ENCODE measurements at regions not wholly inside any gene's neighbourhood (a gene's known extent, or its start where the extent isn't known, plus 50 kb on each side); places are given as distances from the start of the nearest gene placed in this dataset.

DNA sequence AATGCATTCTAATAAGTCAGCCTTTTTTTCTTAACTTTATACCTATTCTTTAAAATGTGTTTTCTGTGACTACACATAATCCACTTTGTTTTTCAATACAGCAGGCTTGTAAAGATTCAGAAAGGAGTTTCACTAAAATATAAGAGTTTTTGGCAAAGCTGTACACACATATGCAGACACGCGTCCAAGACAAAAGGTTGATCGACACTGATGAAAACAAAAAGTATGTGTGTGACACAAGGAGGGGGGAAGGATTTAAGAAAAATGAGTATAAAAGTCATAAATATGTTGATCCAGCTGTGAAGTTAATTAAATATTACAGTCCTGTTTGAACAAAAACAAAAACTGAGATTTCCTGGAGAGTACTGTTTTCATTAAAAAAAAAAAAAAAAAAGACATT lies 294.5 kb upstream of the RARB start:
- WGBS, 2 donors, result 54 to 56% methylated on average over 3 of the region's 3 CpGs
- H3K4me1 ChIP-seq, result no peaks in the 10 kb centered on the region
- H3K27me3 ChIP-seq, result no peaks in the 10 kb centered on the region
- H3K36me3 ChIP-seq (ENCODE audit: low read depth, missing control alignments), result no peaks in the 10 kb centered on the region
- no peak for DNase-seq
- intact Hi-C loops (cut with DNase I; ENCODE audit: low total_unique reads), result no loop called here
- H3K4me3 ChIP-seq, result no peak overlapping the region
- no peak overlapping the region for H3K27ac ChIP-seq
- no peaks in the 10 kb centered on the region for H3K9me3 ChIP-seq
- TF ChIP-seq POLR2A (IDR thresholded peaks at IDR 0.05), result no peak
- TF ChIP-seq, protein P1, sequence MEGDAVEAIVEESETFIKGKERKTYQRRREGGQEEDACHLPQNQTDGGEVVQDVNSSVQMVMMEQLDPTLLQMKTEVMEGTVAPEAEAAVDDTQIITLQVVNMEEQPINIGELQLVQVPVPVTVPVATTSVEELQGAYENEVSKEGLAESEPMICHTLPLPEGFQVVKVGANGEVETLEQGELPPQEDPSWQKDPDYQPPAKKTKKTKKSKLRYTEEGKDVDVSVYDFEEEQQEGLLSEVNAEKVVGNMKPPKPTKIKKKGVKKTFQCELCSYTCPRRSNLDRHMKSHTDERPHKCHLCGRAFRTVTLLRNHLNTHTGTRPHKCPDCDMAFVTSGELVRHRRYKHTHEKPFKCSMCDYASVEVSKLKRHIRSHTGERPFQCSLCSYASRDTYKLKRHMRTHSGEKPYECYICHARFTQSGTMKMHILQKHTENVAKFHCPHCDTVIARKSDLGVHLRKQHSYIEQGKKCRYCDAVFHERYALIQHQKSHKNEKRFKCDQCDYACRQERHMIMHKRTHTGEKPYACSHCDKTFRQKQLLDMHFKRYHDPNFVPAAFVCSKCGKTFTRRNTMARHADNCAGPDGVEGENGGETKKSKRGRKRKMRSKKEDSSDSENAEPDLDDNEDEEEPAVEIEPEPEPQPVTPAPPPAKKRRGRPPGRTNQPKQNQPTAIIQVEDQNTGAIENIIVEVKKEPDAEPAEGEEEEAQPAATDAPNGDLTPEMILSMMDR (IDR thresholded peaks at IDR 0.05), result no peak

DNA sequence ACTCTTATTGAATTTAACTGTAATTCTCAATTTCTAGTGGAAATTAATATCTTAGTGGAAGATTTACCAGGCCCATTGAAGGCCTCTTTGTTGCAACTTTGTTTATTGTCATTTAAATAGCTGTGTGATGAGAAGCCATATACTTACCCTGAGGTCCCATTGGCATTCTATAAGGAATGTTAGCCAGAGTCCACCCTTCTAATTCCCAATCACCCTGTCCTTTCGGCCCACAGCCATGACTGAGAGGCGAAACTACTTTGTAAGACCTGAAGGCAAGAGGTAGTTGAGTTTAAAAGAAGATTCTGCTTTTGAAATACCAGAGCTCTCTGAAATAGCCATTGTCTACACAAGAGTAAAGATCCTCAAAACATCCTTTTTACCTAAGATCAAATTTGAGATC lies 290.5 kb upstream of the RARB start:
- H3K27ac ChIP-seq, result no peak overlapping the region
- 91 to 96% methylated on average over 2 of the region's 2 CpGs for WGBS, 2 donors
- no peak overlapping the region for H3K4me3 ChIP-seq
- no peaks in the 10 kb centered on the region for H3K36me3 ChIP-seq (ENCODE audit: low read depth, missing control alignments)
- no peaks in the 10 kb centered on the region for H3K9me3 ChIP-seq
- DNase-seq, result no peak
- TF ChIP-seq POLR2A (IDR thresholded peaks at IDR 0.05), result no peak
- TF ChIP-seq, protein P1 (IDR thresholded peaks at IDR 0.05), result no peak
- intact Hi-C loops (cut with DNase I; ENCODE audit: low total_unique reads), result no loop called here
- H3K27me3 ChIP-seq, result no peaks in the 10 kb centered on the region
- H3K4me1 ChIP-seq, result no peaks in the 10 kb centered on the region

DNA sequence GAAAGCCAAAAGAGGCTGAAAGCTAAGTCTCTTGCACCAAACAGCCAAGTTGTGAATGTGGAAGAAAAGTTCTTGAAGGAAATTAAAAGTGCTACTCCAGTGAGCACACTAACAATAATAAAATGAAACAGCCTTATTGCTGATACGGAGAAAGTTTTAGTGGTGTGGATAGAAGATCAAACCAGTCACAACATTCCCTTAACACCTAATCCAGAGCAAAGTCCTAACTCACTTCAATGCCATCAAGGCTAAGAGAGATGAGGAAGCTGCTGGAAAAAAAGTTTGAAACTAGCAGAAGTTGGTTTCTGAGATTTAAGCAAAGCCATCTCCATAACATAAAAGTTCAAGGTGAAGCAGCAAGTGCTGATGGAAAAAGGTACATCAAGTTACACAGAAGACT lies 288.8 kb upstream of the RARB start:
- H3K4me1 ChIP-seq, result no peaks in the 10 kb centered on the region
- no peak overlapping the region for H3K27ac ChIP-seq
- H3K36me3 ChIP-seq (ENCODE audit: low read depth, missing control alignments), result no peaks in the 10 kb centered on the region
- no peak for DNase-seq
- no peak overlapping the region for H3K4me3 ChIP-seq
- TF ChIP-seq, protein P1 (IDR thresholded peaks at IDR 0.05), result no peak
- TF ChIP-seq POLR2A (IDR thresholded peaks at IDR 0.05), result no peak
- no peaks in the 10 kb centered on the region for H3K27me3 ChIP-seq
- WGBS, 2 donors, result 76 to 86% methylated on average over 1 of the region's 1 CpG
- H3K9me3 ChIP-seq, result no peaks in the 10 kb centered on the region
- intact Hi-C loops (cut with DNase I; ENCODE audit: low total_unique reads), result no loop called here

DNA sequence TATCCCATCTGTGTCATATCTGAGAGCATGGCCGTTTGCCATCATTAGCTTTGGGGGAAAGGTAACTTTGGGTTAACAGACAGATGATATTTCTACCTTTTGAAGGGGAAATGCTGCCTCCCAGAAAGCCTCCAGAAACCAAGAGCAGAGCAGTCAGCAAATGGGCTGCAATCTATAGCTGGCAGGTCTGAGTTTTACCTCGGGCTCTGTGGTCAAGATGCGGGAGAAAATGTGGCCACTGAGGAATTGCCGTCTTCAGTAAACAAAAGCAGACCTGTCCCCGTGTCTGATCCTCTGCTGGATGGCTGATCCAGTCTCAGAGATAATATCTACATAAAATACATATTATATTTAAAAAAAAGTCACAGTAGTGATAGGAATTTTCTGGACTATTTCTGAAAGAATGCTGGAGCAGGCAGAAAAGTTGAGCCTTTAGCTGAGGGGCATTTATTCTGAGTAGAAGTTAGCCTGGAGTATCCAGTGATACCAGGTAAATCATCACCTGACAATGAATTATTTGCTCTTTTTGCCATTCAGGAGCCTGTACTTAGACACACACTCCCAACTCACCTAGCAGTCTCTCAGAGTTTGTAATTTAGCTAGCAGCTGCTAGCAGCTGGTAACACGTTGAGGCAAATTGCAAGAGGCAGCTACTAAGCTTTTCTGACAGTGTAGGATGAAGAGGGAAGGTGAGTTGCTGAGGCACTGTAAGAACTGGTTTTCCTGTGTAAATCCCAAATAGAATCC lies 285.3 kb upstream of the RARB start:
- Histone ChIP-seq H3K4me3 (no peak overlapping the region), H3K27me3 (no peaks in the 10 kb centered on the region), H3K27ac (no peak overlapping the region), H3K9me3 (no peaks in the 10 kb centered on the region), H3K4me1 (no peaks in the 10 kb centered on the region), H3K36me3 (ENCODE audit: low read depth, missing control alignments) (no peaks in the 10 kb centered on the region)
- DNase-seq, result no peak
- intact Hi-C loops (cut with DNase I; ENCODE audit: low total_unique reads), result no loop called here
- 64 to 65% methylated on average over 6 of the region's 6 CpGs for WGBS, 2 donors
- no peak for TF ChIP-seq POLR2A (IDR thresholded peaks at IDR 0.05)
- TF ChIP-seq, protein P1 (IDR thresholded peaks at IDR 0.05), result no peak

All from testis (tissue), 2 donors.